NCI-H82 treated with DMSO at 0.1 percent for 48 hours (cell line): ENCODE measurements at regions not wholly inside any gene's neighbourhood (a gene's known extent, or its start where the extent isn't known, plus 50 kb on each side); places are given as distances from the start of the nearest gene placed in this dataset.

Source experiments
- DNase-seq: peaks from one replicate; lab custom pipeline; 2025; ENCODE audit not compliant: unreplicated experiment; lab: John Stamatoyannopoulos, UW

GRCh38 chr16:85187886-85188285 is 75.6 kb upstream of the CIBAR2 start:
- DNase-seq: no peak

DNA sequence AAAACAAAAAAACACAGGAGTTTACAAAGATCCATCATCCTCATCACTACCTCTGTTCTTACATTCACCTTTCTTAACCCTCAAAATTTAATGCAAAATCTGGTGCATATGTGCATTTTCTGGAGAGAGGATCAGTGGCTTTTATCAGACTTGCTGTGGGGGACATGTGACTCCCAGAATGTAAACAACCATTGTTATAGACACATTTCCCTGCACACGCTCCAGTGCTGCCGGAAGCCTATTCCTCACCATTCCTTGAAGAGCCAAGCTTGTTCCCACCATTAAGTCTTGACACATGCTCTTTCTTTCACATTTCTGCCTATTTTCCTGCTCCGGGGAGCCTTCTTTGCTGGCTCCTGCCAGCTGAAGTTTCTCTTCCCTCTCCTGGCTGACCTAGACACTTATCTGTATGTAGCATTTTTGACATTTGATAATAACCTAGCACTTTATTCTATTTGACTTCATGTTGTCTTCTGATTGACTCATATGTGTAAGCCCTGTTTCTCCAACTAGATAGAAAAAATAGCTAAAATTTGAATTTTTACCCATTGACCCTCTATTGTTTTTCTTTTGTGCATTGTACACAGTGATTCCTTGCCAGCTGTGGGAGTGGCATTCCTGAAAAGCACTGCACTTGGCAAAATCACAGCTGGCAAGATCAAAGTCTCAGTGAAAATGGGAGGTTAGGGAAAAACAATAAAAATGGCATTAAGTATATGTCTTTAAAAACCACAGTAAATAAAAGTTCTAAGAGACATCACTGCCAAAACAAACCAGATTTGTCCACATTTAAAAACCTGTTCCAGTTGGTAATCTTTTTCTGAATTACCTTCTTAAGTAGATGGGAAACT is 76.8 kb upstream of the CIBAR2 start:
- no peak for DNase-seq

DNA sequence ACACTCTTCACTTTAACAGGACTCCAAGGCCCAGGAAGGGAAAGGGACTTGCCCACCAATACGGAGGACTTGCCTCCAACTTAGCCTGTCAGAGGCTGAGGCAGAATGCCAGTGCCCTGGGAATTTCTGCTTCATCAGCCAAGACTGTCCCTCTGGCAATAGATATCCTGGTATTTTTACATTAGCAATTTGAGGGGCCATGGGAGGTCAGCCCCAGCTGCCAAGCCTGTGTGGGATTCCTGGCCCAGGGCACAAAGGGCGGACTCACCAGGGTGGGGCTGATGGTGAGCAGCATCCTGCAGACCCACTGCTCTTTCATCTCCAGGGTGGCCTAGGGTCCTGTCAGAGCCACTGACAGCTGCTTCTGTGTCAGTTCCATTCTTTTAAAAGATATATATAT is 78.3 kb upstream of the CIBAR2 start:
- DNase-seq: no peak

- DNase-seq: no peak
Observed at GRCh38 chr16:85191341-85191965, 79.2 kb upstream of the CIBAR2 start.

DNA sequence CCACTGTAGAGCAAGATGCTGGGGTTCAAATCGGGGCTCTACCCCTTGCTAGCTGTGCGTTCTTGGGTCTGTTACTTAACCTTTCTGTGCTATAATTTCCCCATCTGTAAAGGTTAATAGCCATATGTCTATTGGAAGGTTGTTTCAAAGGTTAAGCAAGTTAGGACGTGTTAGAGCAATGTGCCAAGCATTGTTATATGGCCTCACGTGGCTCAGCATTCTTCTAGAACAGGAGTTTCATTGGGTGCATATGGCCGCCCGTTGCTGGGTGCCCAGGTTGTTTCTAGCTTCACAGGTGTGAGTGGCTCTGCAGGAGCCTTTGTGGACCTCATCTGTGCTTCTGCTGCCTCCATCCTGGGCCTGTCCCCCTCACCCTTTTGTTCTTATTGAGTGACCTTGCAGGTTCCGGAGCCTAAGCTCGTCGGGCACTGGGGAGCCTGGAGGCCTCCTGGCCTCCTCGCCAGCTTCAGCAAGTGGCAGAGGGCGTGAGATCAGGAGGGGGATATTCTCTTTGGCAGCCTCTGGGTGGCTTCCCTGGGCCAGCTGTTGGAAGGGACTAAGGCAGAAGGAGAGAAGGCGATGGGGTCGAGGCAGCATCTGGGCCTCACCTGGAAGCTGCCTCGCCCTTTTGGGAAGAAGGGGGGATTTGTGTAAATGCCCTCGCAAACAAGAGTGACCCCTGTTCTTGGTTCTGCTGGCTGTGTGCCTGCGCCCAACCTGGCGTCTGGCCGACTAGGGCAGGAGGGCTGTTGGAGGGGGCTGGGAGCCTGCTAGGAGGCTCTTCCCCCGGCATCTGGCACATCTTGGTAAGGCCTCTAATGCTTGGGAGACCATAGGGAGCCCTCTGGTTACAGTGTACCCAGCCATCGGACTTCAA is 80.2 kb upstream of the CIBAR2 start:
- DNase-seq: no peak

DNA sequence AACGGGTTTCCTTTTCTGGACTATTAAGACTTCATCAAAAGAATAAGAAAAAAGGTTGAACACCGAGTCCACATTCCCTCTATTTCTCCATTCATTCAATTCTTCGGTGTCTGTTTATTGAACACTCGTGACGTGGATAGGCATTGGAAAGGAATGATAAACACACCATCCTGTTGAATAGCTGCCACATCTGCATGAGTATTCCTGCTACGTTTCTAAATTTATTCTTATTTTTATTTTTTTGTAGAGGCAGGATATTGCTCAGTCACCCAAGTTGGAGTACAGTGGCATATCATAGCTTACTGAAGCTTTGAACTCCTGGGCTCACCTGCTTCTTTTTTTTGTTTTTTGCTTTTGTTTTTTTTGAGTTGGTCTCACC is 80.8 kb upstream of the CIBAR2 start:
- no peak for DNase-seq

DNA sequence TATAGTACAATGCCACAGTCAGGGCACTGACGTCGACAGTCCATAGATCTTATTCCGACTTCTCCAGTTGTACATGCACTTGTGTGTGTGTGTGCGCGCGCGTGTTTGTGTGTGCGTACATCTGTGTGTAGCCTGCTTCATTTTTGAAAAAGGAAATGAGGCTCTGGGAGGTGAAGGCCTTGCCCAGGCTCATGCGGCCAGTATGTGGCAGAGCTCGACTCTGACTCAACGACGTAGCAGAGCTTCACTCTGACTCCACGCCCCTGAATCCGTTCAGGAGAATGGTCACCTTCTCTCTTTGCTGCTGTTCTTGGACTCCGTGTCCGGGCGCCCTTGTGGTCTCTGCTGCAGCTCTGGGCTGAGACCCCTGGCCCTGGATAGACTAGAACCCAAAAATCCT is 81.6 kb upstream of the CIBAR2 start:
- no peak for DNase-seq

DNA sequence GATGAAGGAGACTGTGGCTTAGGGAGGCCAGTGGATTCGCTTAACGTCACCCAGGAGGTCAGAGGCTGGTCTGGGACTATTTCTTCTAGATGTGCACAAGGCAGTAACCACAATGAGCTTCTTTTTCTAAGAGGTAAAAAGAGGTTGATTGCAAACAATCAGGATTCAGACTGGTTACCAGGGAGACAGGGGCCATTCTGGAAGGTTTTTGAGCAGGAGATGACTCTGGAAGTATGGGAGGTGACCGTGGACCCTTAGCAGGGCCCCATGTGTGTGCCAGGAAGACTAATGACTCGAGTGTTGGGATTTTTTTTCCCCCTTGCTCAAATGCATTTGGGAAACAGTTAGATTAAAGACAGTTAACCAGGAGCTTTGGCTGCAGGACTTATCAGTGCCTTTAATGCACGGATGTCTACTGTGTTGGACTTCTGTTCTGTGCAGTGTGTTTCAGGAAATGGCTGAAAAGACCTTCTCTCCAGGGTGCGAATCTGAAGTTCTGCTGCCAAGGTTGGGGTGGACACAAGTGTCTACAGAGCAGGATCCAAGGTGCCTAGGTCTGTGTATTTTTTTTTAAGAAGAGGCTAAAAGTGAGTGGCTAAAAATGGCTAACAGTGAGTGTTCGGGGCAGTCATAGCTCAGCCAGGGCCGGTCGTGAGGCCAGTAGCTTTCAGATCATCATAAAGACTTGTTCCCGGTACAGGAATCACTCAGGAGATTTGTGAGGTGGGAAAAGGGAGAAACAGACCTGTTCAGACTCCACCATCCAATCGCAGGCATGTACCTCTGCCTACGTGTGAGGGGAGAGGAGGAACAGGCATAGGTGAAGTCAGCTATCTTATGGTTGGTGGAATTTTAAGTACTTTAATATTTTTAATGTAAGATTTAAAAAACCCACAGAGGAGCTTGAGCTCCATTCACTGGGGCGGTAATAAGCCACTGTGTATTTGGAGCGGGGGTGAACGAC is 82.3 kb upstream of the CIBAR2 start:
- DNase-seq: no peak

DNA sequence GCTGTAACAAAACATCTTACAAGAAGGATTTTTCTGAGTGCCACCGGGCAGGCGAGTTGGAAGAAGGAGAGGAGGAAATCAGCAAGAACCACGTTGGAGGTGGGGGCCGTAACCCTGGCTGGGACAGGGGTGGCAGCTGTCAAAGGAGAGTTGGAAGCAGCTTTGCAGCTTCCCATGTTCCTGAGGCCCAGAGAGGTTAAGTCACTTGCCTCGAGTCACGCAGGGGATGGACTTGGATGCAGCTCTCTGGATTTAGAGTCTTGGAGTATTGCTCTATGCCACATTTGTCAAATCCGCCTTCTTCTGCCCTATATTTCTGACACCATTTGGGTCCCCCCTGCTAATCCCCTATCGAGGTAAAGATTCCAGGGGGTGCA is 83.0 kb upstream of the CIBAR2 start:
- DNase-seq: no peak

GRCh38 chr16:85195900-85196772 is 83.9 kb upstream of the CIBAR2 start:
- no peak for DNase-seq

- DNase-seq: no peak
Observed at GRCh38 chr16:85196976-85197375, 84.7 kb upstream of the CIBAR2 start.

DNA sequence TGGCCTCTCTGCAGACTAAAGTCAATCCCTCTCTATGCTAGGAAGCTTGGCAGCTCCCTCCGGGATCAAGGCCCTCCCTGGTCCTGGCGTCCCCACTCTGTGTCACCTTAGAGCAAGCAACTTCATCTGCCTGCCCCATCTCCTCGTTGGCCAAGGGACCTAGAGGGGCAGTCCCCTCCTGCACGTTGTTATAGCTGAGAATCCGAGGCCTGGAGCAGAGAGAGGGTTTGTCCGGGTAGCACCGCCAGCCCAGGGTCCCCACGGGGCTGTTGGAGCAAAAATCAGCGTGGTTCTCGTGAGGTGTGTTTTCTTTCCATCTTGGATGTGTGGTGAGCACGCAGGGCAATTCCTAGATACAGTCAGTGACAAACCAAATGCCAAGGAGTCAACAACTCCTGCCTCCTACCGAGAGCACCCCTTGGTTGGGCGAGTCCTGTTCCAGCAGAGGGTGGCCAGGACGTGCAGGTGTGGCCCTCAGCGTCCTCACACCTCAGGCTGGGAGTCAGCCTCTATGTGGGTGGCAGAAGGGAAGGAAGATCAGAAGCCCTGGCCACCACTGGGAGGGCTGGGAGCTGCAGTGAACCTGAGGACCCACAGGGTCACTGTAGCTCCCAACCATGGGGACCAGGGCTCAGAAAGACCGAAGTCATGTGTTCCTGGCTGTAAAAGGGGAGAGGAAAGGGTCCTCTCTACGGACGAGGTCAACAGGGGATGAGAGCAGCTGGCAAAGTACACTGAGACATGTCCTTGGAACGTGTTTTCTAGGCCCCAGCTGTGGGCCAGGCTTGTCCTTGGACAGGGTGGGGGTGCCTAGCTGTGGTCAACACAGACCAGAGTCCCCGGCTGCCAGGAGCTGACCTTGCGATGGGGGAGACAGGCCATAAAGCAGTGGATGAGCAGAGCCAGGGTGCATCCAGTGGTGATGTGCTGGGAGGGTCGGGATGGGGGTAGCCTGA is 85.6 kb upstream of the CIBAR2 start:
- no peak for DNase-seq

DNA sequence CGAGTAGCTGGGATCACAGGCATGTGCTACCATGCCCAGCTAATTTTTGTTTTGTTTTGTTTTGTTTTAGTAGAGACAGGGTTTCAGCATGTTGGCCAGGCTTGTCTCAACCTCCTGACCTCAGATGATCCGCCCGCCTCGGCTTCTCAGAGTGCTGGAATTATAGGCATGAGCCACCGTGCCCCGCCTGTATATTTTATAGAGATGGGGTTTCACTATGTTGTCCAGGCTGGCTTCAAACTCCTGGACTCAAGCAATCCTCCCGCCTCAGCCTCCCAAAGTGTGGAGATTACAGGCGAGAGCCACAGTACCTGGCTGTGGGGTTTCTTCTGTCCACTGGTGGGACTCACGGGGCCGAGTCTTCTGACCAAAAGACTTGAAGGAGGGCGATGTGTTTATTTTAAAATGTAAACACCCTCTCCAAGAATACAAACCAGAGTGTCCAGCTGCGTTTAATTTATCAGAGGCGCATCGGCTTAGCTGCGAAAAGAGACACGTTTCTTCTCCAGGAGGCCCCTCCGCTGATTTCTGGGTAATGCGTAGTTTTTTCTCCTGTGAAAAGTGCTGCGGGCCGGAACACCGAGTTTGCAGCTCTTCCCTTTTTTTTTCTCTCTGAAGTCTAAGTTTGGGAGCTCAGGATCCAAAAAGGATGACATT is 86.9 kb upstream of the CIBAR2 start:
- DNase-seq: no peak

DNA sequence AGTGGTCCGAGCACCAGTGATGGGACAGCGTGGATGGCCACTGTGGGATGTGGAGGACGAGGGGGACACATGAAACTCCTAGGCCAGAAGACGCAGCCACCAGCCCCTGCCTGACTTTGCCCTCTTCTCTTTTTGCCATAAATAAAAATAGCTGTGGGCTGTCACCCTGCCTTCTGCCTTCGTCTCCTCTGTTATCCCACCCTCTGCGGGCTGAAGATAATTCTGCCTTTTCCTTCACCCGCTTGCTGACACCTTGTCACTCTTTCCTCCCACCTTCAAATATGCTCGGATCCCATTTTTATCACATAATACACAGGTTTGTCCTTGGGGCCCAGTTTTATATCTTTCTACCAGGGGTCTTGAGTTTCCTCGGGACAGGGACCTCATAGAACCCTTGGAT is 87.6 kb upstream of the CIBAR2 start:
- DNase-seq: no peak

DNA sequence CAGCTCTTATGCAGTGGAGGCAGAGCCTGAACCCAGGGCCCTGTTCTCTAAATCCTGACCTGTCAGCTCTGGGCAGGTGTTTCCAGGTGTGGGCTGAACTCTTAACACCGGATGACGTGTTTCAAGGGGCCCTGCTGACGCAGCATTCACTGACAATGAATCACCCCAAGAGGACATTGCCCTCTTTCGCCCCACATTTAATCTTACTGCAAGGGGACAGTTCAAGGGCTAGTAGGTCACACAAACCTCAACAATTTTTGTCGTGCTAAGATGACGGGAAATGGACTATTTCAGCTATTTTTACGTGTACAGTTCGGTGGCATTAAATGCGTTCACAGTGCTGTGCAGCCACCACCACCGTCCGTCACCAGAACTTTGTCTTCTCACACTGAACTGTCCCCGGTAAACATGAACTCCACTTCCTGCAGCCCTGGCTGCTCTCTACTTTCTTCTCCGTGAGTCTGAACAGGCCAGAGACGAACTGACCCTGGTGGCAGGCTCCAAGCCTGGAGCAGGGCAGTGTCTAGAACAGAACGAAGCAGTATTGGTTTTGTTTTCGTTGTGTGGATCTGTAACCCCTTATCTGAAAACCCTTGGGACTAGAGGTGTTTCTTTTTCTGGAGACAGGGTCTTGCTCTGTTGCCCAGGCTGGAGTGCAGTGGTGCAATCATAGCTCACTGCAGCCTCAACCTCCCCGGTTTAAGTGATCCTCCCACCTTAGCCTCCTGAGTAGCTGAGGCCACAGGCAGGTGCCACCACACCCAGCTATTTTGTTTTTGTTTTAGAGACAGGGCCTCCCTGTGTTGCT is 88.4 kb upstream of the CIBAR2 start:
- DNase-seq: no peak

GRCh38 chr16:85201574-85201973 is 89.3 kb upstream of the CIBAR2 start:
- DNase-seq: no peak

- no peak for DNase-seq
Observed at GRCh38 chr16:85202051-85202601, 89.9 kb upstream of the CIBAR2 start.
